ENCODE measurements at regions not wholly inside any gene's neighbourhood (a gene's known extent, or its start where the extent isn't known, plus 50 kb on each side); places are given as distances from the start of the nearest gene placed in this dataset.

DNA sequence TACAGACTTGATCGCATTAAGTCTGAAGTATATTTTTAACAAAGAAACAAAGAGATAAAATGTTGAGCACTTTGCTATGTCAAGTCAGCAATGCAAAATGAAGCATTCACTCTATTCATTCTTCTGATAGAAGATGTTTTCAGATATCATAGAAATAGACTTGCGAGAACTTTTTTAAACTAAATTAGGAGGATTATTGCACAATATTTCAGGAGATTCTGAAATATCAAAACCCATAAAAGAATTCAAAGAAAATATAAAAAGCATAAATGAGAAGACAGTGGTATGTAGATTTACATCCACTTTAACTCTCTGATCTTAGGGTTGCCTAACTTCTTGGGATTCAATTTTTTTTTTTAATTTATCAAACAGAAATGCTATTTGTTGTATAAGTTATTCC is 81.1 kb upstream of the PABPC4L start:
- no peaks in the 10 kb centered on the region for H3K4me1 ChIP-seq (ENCODE audit: control insufficient read depth in 2 of 3, insufficient read depth in 2 of 3, low read depth in 1 of 3, low read length in 3 of 3)
- intact Hi-C loops (cut with DNase I): no loop called here
- FAIRE-seq (no peak), DNase-seq (no peak)
- H3K27me3 ChIP-seq (ENCODE audit: control insufficient read depth, insufficient read depth, low read length): no peaks in the 10 kb centered on the region
- H3K27ac ChIP-seq (ENCODE audit: low read depth in 2 of 2, low read length in 2 of 2): no peak overlapping the region
- H3K9me3 ChIP-seq (ENCODE audit: control insufficient read depth in 2 of 3, insufficient read depth in 1 of 3, low read length in 3 of 3): no peaks in the 10 kb centered on the region
- H3K9ac ChIP-seq (ENCODE audit: low read length in 3 of 3): no peak overlapping the region
- TF ChIP-seq, protein P1, sequence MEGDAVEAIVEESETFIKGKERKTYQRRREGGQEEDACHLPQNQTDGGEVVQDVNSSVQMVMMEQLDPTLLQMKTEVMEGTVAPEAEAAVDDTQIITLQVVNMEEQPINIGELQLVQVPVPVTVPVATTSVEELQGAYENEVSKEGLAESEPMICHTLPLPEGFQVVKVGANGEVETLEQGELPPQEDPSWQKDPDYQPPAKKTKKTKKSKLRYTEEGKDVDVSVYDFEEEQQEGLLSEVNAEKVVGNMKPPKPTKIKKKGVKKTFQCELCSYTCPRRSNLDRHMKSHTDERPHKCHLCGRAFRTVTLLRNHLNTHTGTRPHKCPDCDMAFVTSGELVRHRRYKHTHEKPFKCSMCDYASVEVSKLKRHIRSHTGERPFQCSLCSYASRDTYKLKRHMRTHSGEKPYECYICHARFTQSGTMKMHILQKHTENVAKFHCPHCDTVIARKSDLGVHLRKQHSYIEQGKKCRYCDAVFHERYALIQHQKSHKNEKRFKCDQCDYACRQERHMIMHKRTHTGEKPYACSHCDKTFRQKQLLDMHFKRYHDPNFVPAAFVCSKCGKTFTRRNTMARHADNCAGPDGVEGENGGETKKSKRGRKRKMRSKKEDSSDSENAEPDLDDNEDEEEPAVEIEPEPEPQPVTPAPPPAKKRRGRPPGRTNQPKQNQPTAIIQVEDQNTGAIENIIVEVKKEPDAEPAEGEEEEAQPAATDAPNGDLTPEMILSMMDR (IDR thresholded peaks at IDR 0.05; ENCODE audit: borderline replicate concordance, extremely low read depth, insufficient read depth): no peak
- H3K4me3 ChIP-seq (ENCODE audit: low read length in 3 of 3): no peak overlapping the region
- H3K36me3 ChIP-seq (ENCODE audit: control insufficient read depth in 2 of 3, insufficient read depth in 3 of 3, low read length in 3 of 3): no peaks in the 10 kb centered on the region

DNA sequence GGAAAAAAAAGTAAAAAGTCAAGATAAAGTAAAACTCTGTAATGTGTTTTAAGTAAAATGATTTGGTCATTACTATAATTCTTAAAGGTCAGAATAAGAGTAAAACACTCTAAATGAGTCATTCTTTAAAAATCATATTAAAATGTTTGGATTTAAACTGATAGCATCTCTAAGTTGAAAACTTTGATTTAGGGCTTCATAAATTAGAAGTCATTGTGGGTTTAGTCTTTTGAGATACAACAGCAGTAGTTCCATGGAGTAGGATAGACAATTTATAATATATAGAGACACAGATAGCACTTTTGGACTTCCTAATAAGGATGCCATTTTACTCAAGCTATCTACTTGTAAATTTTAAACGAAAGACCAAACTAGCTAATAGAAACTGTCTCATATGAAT is 77.1 kb upstream of the PABPC4L start:
- intact Hi-C loops (cut with DNase I): no loop called here
- Histone ChIP-seq H3K9me3 (ENCODE audit: control insufficient read depth in 2 of 3, insufficient read depth in 1 of 3, low read length in 3 of 3) (no peaks in the 10 kb centered on the region), H3K4me3 (ENCODE audit: low read length in 3 of 3) (no peak overlapping the region), H3K36me3 (ENCODE audit: control insufficient read depth in 2 of 3, insufficient read depth in 3 of 3, low read length in 3 of 3) (no peaks in the 10 kb centered on the region), H3K9ac (ENCODE audit: low read length in 3 of 3) (no peak overlapping the region), H3K4me1 (ENCODE audit: control insufficient read depth in 2 of 3, insufficient read depth in 2 of 3, low read depth in 1 of 3, low read length in 3 of 3) (no peaks in the 10 kb centered on the region), H3K27ac (ENCODE audit: low read depth in 2 of 2, low read length in 2 of 2) (no peak overlapping the region), H3K27me3 (ENCODE audit: control insufficient read depth, insufficient read depth, low read length) (no peaks in the 10 kb centered on the region)
- DNase-seq (no peak), FAIRE-seq (no peak)
- TF ChIP-seq, protein P1 (IDR thresholded peaks at IDR 0.05; ENCODE audit: borderline replicate concordance, extremely low read depth, insufficient read depth): no peak

DNA sequence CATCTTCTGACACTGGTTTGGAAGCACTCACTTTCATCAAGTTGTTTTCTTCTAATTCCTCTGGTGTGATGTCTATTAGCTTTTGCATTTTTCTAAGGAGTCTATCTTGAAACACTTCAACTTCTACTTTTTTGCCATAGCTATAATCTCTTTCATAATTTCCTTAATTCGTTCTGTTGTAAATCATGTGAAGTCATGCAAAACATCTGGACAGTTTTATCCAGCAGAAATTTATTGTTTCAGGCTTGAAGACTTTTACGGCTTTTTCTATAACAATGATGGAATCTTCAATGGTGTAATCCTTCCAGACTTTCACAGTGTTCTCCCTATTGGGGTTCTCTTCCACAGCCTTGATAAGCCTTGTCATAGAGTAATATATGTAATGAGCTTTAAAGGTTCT is 74.9 kb upstream of the PABPC4L start:
- no peaks in the 10 kb centered on the region for H3K27me3 ChIP-seq (ENCODE audit: control insufficient read depth, insufficient read depth, low read length)
- intact Hi-C loops (cut with DNase I): no loop called here
- H3K4me3 ChIP-seq (ENCODE audit: low read length in 3 of 3): no peak overlapping the region
- no peaks in the 10 kb centered on the region for H3K4me1 ChIP-seq (ENCODE audit: control insufficient read depth in 2 of 3, insufficient read depth in 2 of 3, low read depth in 1 of 3, low read length in 3 of 3)
- H3K27ac ChIP-seq (ENCODE audit: low read depth in 2 of 2, low read length in 2 of 2): no peak overlapping the region
- no peaks in the 10 kb centered on the region for H3K36me3 ChIP-seq (ENCODE audit: control insufficient read depth in 2 of 3, insufficient read depth in 3 of 3, low read length in 3 of 3)
- TF ChIP-seq, protein P1 (IDR thresholded peaks at IDR 0.05; ENCODE audit: borderline replicate concordance, extremely low read depth, insufficient read depth): no peak
- FAIRE-seq: no peak
- peaks cover 0 to 4% (median 0%) of the 10 kb centered on the region in 3 donors for H3K9me3 ChIP-seq (ENCODE audit: control insufficient read depth in 2 of 3, insufficient read depth in 1 of 3, low read length in 3 of 3)
- no peak for DNase-seq
- H3K9ac ChIP-seq (ENCODE audit: low read length in 3 of 3): no peak overlapping the region

DNA sequence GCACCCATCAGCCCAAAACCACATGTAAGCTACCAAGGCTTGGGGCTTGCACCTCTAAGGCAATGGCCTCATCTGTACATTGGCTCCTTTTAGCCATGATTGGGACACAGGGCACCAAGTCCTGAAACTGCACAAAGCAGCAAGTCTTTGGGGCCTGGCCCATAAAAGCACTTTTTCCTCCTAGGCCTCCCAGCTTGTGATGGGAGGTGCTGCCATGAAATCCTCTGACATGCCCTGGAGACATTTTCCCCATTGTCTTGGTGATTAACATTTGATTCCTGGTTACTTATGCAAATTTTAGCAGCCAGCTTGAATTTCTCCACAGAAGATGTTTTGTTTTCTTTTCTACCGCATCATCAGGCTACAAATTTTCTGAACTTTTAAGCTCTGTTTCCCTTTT is 58.5 kb upstream of the PABPC4L start:
- Histone ChIP-seq H3K27ac (ENCODE audit: low read depth in 2 of 2, low read length in 2 of 2) (no peak overlapping the region), H3K4me1 (ENCODE audit: control insufficient read depth in 2 of 3, insufficient read depth in 2 of 3, low read depth in 1 of 3, low read length in 3 of 3) (no peaks in the 10 kb centered on the region), H3K4me3 (ENCODE audit: low read length in 3 of 3) (no peak overlapping the region), H3K9me3 (ENCODE audit: control insufficient read depth in 2 of 3, insufficient read depth in 1 of 3, low read length in 3 of 3) (peaks cover 0 to 5% (median 0%) of the 10 kb centered on the region in 3 donors), H3K27me3 (ENCODE audit: control insufficient read depth, insufficient read depth, low read length) (no peaks in the 10 kb centered on the region), H3K36me3 (ENCODE audit: control insufficient read depth in 2 of 3, insufficient read depth in 3 of 3, low read length in 3 of 3) (no peaks in the 10 kb centered on the region), H3K9ac (ENCODE audit: low read length in 3 of 3) (no peak overlapping the region)
- intact Hi-C loops (cut with DNase I): no loop called here
- TF ChIP-seq, protein P1 (IDR thresholded peaks at IDR 0.05; ENCODE audit: borderline replicate concordance, extremely low read depth, insufficient read depth): no peak
- FAIRE-seq (no peak), DNase-seq (peak in 1 of 5 donors; percentile 21)
